DOHH2 (cell line): ENCODE measurements at regions not wholly inside any gene's neighbourhood (a gene's known extent, or its start where the extent isn't known, plus 50 kb on each side); places are given as distances from the start of the nearest gene placed in this dataset.

Experiments
- CTCF ChIP-seq: fragments of 200-600 bp; sonication (generic); IDR thresholded peaks from one replicate; pipeline ENCODE4 v1.5.1; 2014; ENCODE audit warnings: antibody characterized with exemption, mild to moderate bottlenecking, low read depth, low read length; ENCODE audit not compliant: poor library complexity, severe bottlenecking
- EZH2phosphoT487 ChIP-seq: fragments of 200-600 bp; sonication (generic); IDR thresholded peaks from 2 replicates; pipeline ENCODE4 v1.6.1; 2017; ENCODE audit warnings: borderline replicate concordance, mild to moderate bottlenecking, antibody characterized with exemption, low read length, moderate library complexity, mixed read lengths

DNA sequence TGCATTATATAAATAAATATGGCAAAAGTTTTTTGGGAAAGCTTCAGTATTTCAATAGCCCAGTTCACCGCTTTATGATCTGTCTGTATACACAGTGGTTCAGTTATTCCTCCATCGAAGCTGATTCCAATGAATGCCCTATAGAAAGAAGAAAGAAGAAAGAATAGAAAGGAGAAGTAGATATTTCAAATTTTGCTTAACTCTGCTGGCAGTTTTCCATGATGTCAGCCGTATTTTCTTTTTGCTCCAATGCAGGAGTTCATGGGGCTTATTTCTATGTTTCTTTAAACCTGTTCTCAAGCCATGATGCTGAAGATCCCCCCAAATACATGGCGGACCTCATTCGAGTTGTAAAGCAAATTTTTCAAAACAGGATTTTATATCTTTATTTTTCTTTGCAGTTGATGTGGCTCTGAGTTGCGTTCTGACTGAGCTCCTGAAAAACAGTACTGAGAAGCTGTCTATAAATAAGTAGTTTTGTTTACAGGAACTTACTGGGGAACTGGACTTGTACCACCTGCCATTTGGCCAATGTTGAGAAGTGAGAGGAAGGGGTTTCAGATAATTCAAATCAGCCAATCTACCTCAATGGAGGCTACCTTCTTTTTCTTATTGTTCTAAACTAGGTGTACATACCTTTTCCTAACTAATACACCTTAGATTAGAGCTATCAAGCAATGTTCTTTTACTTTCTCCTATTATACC is 418.5 kb upstream of the MEF2C start:
- TF ChIP-seq CTCF (no peak), EZH2phosphoT487 (no peak)
